NB4 (cell line): ENCODE measurements at regions not wholly inside any gene's neighbourhood (a gene's known extent, or its start where the extent isn't known, plus 50 kb on each side); places are given as distances from the start of the nearest gene placed in this dataset.

Experiments
- DNase-seq: peaks from one replicate; pipeline ENCODE4 v3.0.0; 2010; ENCODE audit warnings: low read depth
- H3K4me3 ChIP-seq: one replicate; pipeline ENCODE4 v1.5.1; 2011; ENCODE audit warnings: mild to moderate bottlenecking, low read depth, low read length, moderate library complexity
- MYC ChIP-seq: IDR thresholded peaks from 2 replicates; pipeline ENCODE4 v1.6.1; 2011; ENCODE audit warnings: low read depth, low read length
- POLR2A ChIP-seq: IDR thresholded peaks from 2 replicates; pipeline ENCODE4 v1.6.1; 2011; ENCODE audit warnings: mild to moderate bottlenecking; ENCODE audit not compliant: insufficient read length; ENCODE audit errors: extremely low read depth
- TF ChIP-seq, protein P1 (sequence below): IDR thresholded peaks from one replicate; pipeline ENCODE4 v1.5.1; 2012; ENCODE audit warnings: low read depth, low read length
- TF ChIP-seq, protein P2 (sequence below): IDR thresholded peaks from 2 replicates; pipeline ENCODE4 v1.6.1; 2011; ENCODE audit warnings: low read depth, low read length

DNA sequence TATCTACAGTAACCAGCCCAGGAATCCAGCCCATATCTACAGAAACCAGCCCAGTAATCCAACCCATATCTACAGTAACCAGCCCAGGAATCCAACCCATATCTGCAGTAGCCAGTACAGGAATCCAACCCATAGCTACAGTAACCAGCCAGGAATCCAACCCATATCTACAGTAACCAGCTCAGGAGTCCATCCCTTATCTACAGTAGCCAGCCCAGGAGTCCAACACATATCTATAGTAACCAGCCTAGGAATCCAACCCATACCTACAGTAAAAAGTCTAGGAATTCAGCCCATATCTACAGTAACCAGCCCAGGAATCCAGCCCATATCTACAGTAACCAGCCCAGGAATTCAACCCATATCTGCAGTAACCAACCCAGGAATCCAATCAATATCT is 445.0 kb upstream of the BOD1L1 start:
- no peak overlapping the region for H3K4me3 ChIP-seq
- no peak for DNase-seq
- TF ChIP-seq, protein P1, sequence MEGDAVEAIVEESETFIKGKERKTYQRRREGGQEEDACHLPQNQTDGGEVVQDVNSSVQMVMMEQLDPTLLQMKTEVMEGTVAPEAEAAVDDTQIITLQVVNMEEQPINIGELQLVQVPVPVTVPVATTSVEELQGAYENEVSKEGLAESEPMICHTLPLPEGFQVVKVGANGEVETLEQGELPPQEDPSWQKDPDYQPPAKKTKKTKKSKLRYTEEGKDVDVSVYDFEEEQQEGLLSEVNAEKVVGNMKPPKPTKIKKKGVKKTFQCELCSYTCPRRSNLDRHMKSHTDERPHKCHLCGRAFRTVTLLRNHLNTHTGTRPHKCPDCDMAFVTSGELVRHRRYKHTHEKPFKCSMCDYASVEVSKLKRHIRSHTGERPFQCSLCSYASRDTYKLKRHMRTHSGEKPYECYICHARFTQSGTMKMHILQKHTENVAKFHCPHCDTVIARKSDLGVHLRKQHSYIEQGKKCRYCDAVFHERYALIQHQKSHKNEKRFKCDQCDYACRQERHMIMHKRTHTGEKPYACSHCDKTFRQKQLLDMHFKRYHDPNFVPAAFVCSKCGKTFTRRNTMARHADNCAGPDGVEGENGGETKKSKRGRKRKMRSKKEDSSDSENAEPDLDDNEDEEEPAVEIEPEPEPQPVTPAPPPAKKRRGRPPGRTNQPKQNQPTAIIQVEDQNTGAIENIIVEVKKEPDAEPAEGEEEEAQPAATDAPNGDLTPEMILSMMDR, result no peak
- TF ChIP-seq, protein P2, sequence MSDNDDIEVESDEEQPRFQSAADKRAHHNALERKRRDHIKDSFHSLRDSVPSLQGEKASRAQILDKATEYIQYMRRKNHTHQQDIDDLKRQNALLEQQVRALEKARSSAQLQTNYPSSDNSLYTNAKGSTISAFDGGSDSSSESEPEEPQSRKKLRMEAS, result no peak

DNA sequence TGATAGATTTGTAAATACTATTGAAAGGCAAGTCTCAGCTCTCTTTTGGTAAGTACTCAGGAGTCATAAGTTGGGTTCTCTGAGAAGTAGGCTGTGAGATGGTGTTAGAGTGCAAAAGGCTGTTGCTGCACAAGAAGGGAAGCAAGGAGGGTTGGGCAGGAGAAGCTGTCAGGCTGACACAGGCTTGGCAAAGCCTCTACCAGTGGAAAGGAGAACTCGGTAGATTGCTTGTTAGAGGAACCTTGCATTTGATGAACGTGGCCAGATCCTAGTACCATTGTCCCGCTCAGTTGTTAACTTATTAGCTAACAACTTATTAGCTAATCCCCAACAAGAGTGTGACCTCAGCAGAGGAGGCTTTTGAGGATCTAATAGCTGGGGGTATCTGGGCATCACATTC is 449.3 kb upstream of the BOD1L1 start:
- H3K4me3 ChIP-seq, result no peak overlapping the region
- no peak for DNase-seq
- TF ChIP-seq MYC (no peak), POLR2A (no peak)
- TF ChIP-seq, protein P2, result no peak
- TF ChIP-seq, protein P1, result no peak

DNA sequence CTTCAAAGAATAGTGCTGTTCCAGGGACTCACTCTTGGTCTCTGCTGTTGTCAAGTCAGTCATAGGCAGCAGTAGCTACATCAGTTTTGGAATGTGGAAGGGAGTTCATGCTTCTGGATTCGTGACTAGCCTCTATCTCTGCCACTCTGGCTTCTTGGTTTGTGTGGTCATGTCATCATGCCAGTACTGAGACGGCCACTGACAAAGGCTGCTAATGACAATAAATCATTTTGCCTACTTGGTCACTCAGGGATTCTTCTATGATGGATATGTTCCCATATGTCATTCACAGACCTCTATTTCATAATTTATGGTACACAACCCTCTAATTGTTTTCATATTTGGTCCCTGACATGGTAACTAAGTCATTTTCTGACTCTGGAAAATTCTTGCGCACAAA is 450.8 kb upstream of the BOD1L1 start:
- TF ChIP-seq, protein P1, result no peak
- TF ChIP-seq, protein P2, result no peak
- no peak for TF ChIP-seq POLR2A
- no peak for TF ChIP-seq MYC
- H3K4me3 ChIP-seq, result no peak overlapping the region
- DNase-seq, result no peak

DNA sequence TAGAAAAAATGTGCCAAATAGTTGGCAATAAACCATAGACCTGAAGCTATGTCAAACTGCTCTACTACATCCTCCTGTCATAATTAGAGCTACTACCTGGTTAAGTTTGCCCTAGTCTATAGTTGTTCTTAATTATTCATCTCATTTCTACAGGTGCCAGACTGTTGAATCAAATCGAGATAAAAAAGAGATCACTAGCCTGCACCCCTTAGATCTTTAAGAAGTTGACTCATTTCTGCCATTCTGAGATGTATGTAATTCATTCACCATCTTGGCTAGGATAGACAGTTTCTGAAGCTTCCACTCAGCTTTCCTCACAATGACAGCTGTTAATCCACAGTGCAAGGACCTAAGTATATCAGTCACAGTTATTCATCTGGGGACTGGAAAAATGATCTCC is 452.1 kb upstream of the BOD1L1 start:
- no peak for DNase-seq
- no peak overlapping the region for H3K4me3 ChIP-seq
- TF ChIP-seq, protein P2, result no peak
- TF ChIP-seq MYC, result no peak
- no peak for TF ChIP-seq POLR2A
- TF ChIP-seq, protein P1, result no peak

DNA sequence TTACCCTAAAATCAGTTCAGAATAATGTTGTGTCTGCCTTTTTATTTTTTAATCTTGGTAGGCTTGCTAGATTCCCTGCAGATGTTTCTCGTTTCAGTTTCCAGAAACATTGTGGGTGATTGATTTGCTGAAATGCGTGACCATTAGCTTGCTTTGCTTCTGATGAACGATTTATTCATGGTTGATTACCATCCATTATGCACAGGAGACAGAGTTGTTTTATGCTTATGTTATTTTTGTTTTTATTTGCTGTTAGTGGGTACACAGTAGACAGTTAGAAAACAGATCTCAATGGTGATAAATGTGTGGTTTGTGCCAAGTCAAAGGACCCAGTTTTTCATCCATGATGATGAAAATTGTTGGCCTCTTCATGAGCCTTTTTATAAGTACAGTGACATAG is 455.6 kb upstream of the BOD1L1 start:
- TF ChIP-seq MYC (no peak), POLR2A (no peak)
- TF ChIP-seq, protein P2, result no peak
- TF ChIP-seq, protein P1, result no peak
- DNase-seq, result no peak
- H3K4me3 ChIP-seq, result no peak overlapping the region

DNA sequence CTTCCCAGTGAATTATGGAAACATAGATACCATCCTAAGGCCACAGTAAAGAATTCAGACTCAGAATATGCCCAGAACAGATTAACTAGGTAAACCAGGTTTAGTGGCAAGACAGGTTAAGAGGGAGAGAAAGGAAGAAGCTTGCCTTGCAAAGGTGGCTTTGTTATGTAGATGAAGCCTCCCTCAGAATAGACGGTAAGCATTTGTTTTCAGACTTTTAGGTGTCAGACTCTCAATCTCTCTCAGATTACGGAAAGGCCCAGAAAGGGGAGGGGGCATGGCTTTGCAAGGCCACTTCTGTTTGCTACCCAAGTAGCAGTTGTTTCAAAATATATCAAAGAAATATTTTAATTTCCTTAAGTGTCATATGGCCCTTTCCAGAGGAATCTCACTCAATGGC is 457.1 kb upstream of the BOD1L1 start:
- TF ChIP-seq MYC, result no peak
- TF ChIP-seq, protein P1, result no peak
- TF ChIP-seq POLR2A, result no peak
- TF ChIP-seq, protein P2, result no peak
- H3K4me3 ChIP-seq, result no peak overlapping the region
- DNase-seq, result no peak
